Mucosa of descending colon (tissue), 3 donors: ENCODE measurements at regions not wholly inside any gene's neighbourhood (a gene's known extent, or its start where the extent isn't known, plus 50 kb on each side); places are given as distances from the start of the nearest gene placed in this dataset.

Experiments used
- ATAC-seq: fragments of 200-7000 bp; cut with Tn5 transposase; one replicate; pipeline ENCODE4 v1.9.1; 2020; ENCODE audit warnings: mild to moderate bottlenecking, moderate library complexity
- DNase-seq, 3 donors: peaks; one replicate each; pipeline ENCODE4 v3.0.0-alpha.2; 2020
- H3K36me3 ChIP-seq: fragments of 200-600 bp; one replicate; pipeline ENCODE4 v1.8.0; 2021; ENCODE audit warnings: low read depth, mild to moderate bottlenecking
- H3K4me1 ChIP-seq: fragments of 200-600 bp; one replicate; pipeline ENCODE4 v1.8.0; 2021; ENCODE audit warnings: low read depth, mild to moderate bottlenecking
- H3K4me3 ChIP-seq: fragments of 200-600 bp; one replicate; pipeline ENCODE4 v1.8.0; 2021; ENCODE audit warnings: mild to moderate bottlenecking
- H3K9me3 ChIP-seq: fragments of 200-600 bp; one replicate; pipeline ENCODE4 v1.8.0; 2021; ENCODE audit warnings: mild to moderate bottlenecking
- CTCF ChIP-seq: fragments of 200-600 bp; IDR thresholded peaks from one replicate; pipeline ENCODE4 v1.8.0; 2022; ENCODE audit warnings: antibody characterized with exemption, mild to moderate bottlenecking
- intact Hi-C, 2 donors: fragments of 100-400 bp; cut with DNase I in 1 of 2; cut with micrococcal nuclease in 1 of 2; formaldehyde crosslinking; loops; one replicate each; pipeline versions ENCODE4 v1.11.0 to v1.11.1; 2022; cut with DNase I, micrococcal nuclease
- donor health status: DM: no; HTN: no; CAD: no; lungs with moderate emphysema.
- donor health status: DM: no; HTN: no; CAD: no.
- donor health status: DM: no; HTN: yes; CAD: no.

- Histone ChIP-seq H3K36me3 (no peaks in the 10 kb centered on the region), H3K9me3 (no peaks in the 10 kb centered on the region), H3K4me3 (no peak overlapping the region), H3K4me1 (no peaks in the 10 kb centered on the region)
- intact Hi-C loops: no loop called here
- TF ChIP-seq CTCF: no peak
- DNase-seq: no peak
- ATAC-seq: no peak
Observed at GRCh38 chr11:134760299-134760698, 348.3 kb upstream of the B3GAT1 start.

- no peak for TF ChIP-seq CTCF
- Histone ChIP-seq H3K9me3 (no peaks in the 10 kb centered on the region), H3K4me3 (no peak overlapping the region), H3K4me1 (no peaks in the 10 kb centered on the region), H3K36me3 (no peaks in the 10 kb centered on the region)
- ATAC-seq: no peak
- intact Hi-C loops: no loop called here
- no peak for DNase-seq
Observed at GRCh38 chr11:134759855-134760254, 347.8 kb upstream of the B3GAT1 start.

GRCh38 chr11:134759274-134759673 is 347.2 kb upstream of the B3GAT1 start:
- H3K4me3 ChIP-seq: no peak overlapping the region
- intact Hi-C loops: no loop called here
- H3K36me3 ChIP-seq: no peaks in the 10 kb centered on the region
- H3K9me3 ChIP-seq: no peaks in the 10 kb centered on the region
- no peak for TF ChIP-seq CTCF
- ATAC-seq: no peak
- no peak for DNase-seq
- H3K4me1 ChIP-seq: no peaks in the 10 kb centered on the region

- no peak overlapping the region for H3K4me3 ChIP-seq
- intact Hi-C loops: no loop called here
- no peaks in the 10 kb centered on the region for H3K4me1 ChIP-seq
- ATAC-seq: no peak
- no peak for DNase-seq
- H3K9me3 ChIP-seq: no peaks in the 10 kb centered on the region
- no peaks in the 10 kb centered on the region for H3K36me3 ChIP-seq
- TF ChIP-seq CTCF: no peak
Observed at GRCh38 chr11:134758342-134758931, 346.4 kb upstream of the B3GAT1 start.

- Histone ChIP-seq H3K4me3 (no peak overlapping the region), H3K4me1 (no peaks in the 10 kb centered on the region), H3K36me3 (no peaks in the 10 kb centered on the region), H3K9me3 (no peaks in the 10 kb centered on the region)
- DNase-seq: no peak
- ATAC-seq: no peak
- no peak for TF ChIP-seq CTCF
- intact Hi-C loops: no loop called here
Observed at GRCh38 chr11:134757633-134758032, 345.6 kb upstream of the B3GAT1 start.
